Mammary epithelial cell (primary cell): ENCODE measurements at regions not wholly inside any gene's neighbourhood (a gene's known extent, or its start where the extent isn't known, plus 50 kb on each side); places are given as distances from the start of the nearest gene placed in this dataset.

Experiments used
- CTCF ChIP-seq, 2 donors: IDR thresholded peaks in 1 of 2; conservative IDR thresholded peaks in 1 of 2; 2 replicates each; pipeline ENCODE4 v1.5.1; 2011 to 2012; ENCODE audit warnings: inconsistent platforms in 2 of 2, low read length in 2 of 2, mild to moderate bottlenecking in 2 of 2, control low read depth in 1 of 2, low read depth in 1 of 2; ENCODE audit not compliant: insufficient read depth in 1 of 2; ENCODE audit errors: extremely low read depth in 1 of 2
- EZH2 ChIP-seq: IDR thresholded peaks from 2 replicates; pipeline ENCODE4 v1.6.1; 2012; ENCODE audit warnings: low read length, inconsistent platforms, borderline replicate concordance

GRCh38 chr5:54794135-54794975 lies 191.0 kb downstream of the ESM1 start:
- TF ChIP-seq CTCF (conservative IDR thresholded peaks at IDR 0.05 in 1 of 2, IDR thresholded peaks at IDR 0.05 in 1 of 2; ENCODE audit: extremely low read depth in 1 of 2, insufficient read depth in 1 of 2, low read depth in 1 of 2, low read length in 2 of 2) (no peak), EZH2 (no peak)
